H1 (cell line): ENCODE measurements at regions not wholly inside any gene's neighbourhood (a gene's known extent, or its start where the extent isn't known, plus 50 kb on each side); places are given as distances from the start of the nearest gene placed in this dataset.

Experiments
- CTCF ChIA-PET: fragments of 300-600 bp; sonication (Branson Sonifier 250); formaldehyde crosslinking; loops from one replicate; lab custom pipeline; 2021; ENCODE audit not compliant: partially characterized antibody; lab: Charles Lee
- POLR2A ChIA-PET: fragments of 300-600 bp; sonication (Branson Sonifier 250); formaldehyde crosslinking; loops from one replicate; lab custom pipeline; 2021; ENCODE audit warnings: inconsistent platforms; ENCODE audit not compliant: partially characterized antibody; lab: Charles Lee
- DNase-seq, 2 experiments: peaks; one replicate each; pipeline versions ENCODE4 v3.0.0 to v3.0.0-alpha.2; 2010 to 2022; ENCODE audit warnings: low spot score in 2 of 2, low read depth in 1 of 2, mixed read lengths in 1 of 2
- FAIRE-seq: peaks from 2 replicates; lab custom pipeline; 2011; peaks lifted over from hg19 to GRCh38; lab: Jason Lieb, UNC
- H2AFZ ChIP-seq: 2 replicates; pipeline ENCODE4 v1.8.1; 2012; ENCODE audit warnings: low read length, inconsistent platforms
- H2AK5ac ChIP-seq: 2 replicates; pipeline ENCODE4 v1.6.1; 2013; ENCODE audit warnings: low read depth, low read length
- H2BK120ac ChIP-seq: replicated peaks from 2 replicates; pipeline ENCODE3; 2013; ENCODE audit warnings: low read depth, low read length, inconsistent platforms
- H2BK12ac ChIP-seq: 2 replicates; pipeline ENCODE4 v1.6.1; 2013; ENCODE audit warnings: low read depth, low read length
- H2BK15ac ChIP-seq: 2 replicates; pipeline ENCODE4 v1.6.1; 2013; ENCODE audit warnings: low read length
- H2BK20ac ChIP-seq: 2 replicates; pipeline ENCODE4 v1.6.1; 2013; ENCODE audit warnings: low read length
- H2BK5ac ChIP-seq: 2 replicates; pipeline ENCODE4 v1.6.1; 2013; ENCODE audit warnings: low read depth, low read length
- H3K14ac ChIP-seq: 2 replicates; pipeline ENCODE4 v1.6.1; 2013; ENCODE audit warnings: inconsistent platforms; ENCODE audit not compliant: insufficient read length
- H3K18ac ChIP-seq: 2 replicates; pipeline ENCODE4 v1.6.1; 2013; ENCODE audit warnings: low read length; ENCODE audit errors: extremely low read depth
- H3K23ac ChIP-seq: 2 replicates; pipeline ENCODE4 v1.6.1; 2013; ENCODE audit warnings: inconsistent platforms; ENCODE audit not compliant: insufficient read length
- H3K23me2 ChIP-seq: 2 replicates; pipeline ENCODE4 v1.6.1; 2013; ENCODE audit warnings: low read depth, low read length
- H3K27ac ChIP-seq: 2 replicates; pipeline ENCODE4 v1.6.1; 2011; ENCODE audit warnings: low read depth, low read length, inconsistent platforms
- H3K27me3 ChIP-seq, 4 experiments: replicated peaks in 1 of 4; 1 replicate in 1 of 4; 2 replicates in 3 of 4; pipeline versions ENCODE4 v1.6.1 to v1.8.1; 2011 to 2013; ENCODE audit warnings: low read length in 3 of 4, mild to moderate bottlenecking in 3 of 4, inconsistent platforms in 2 of 4, mixed read lengths in 2 of 4, moderate library complexity in 1 of 4; ENCODE audit not compliant: control insufficient read depth in 3 of 4, insufficient read depth in 3 of 4; ENCODE audit errors: extremely low read depth in 1 of 4
- H3K36me3 ChIP-seq, 4 experiments: 2 replicates each; pipeline versions ENCODE4 v1.6.1 to v1.8.1; 2011 to 2013; ENCODE audit warnings: mild to moderate bottlenecking in 4 of 4, low read length in 3 of 4, moderate library complexity in 2 of 4, control low read depth in 1 of 4, inconsistent platforms in 1 of 4; ENCODE audit not compliant: insufficient read depth in 4 of 4, control insufficient read depth in 2 of 4
- H3K4ac ChIP-seq: replicated peaks from 2 replicates; pipeline ENCODE3; 2013; ENCODE audit warnings: low read length, low read depth, mixed read lengths, inconsistent platforms; ENCODE audit not compliant: insufficient read length
- H3K4me1 ChIP-seq, 4 experiments: replicated peaks in 1 of 4; 1 replicate in 1 of 4; 2 replicates in 3 of 4; pipeline versions ENCODE4 v1.6.1 to v1.8.1; 2011 to 2013; ENCODE audit warnings: low read length in 3 of 4, inconsistent platforms in 2 of 4, mixed read lengths in 1 of 4; ENCODE audit not compliant: insufficient read depth in 4 of 4, control insufficient read depth in 3 of 4
- H3K4me2 ChIP-seq, 2 experiments: 2 replicates each; pipeline versions ENCODE4 v1.6.1 to v1.8.1; 2011 to 2013; ENCODE audit warnings: low read depth in 2 of 2, low read length in 2 of 2, control low read depth in 1 of 2, inconsistent platforms in 1 of 2, mild to moderate bottlenecking in 1 of 2; ENCODE audit not compliant: insufficient read depth in 1 of 2
- H3K4me3 ChIP-seq, 4 experiments: fragments of 200-600, 300-600 bp in 1 of 4; sonication (generic), shearing (Covaris generic), sonication (Bioruptor Twin) in 1 of 4; 2 replicates each; pipeline versions ENCODE4 v1.5.1 to v1.8.1; 2011 to 2016; ENCODE audit warnings: low read length in 4 of 4, low read depth in 3 of 4, control low read depth in 2 of 4, inconsistent platforms in 2 of 4, mild to moderate bottlenecking in 2 of 4, mixed read lengths in 1 of 4, moderate library complexity in 1 of 4; ENCODE audit not compliant: insufficient read depth in 2 of 4; ENCODE audit errors: extremely low read depth in 1 of 4
- H3K56ac ChIP-seq: replicated peaks from 2 replicates; pipeline ENCODE3; 2013; ENCODE audit warnings: low read depth, mild to moderate bottlenecking, mixed read lengths, low read length, inconsistent platforms; ENCODE audit not compliant: insufficient read length
- H3K79me1 ChIP-seq: 2 replicates; pipeline ENCODE4 v1.6.1; 2013; ENCODE audit warnings: low read depth, low read length, control low read depth
- H3K79me2 ChIP-seq, 2 experiments: 2 replicates each; pipeline versions ENCODE4 v1.6.1 to v1.8.1; 2012 to 2013; ENCODE audit warnings: low read length in 2 of 2, mild to moderate bottlenecking in 2 of 2, inconsistent platforms in 1 of 2; ENCODE audit not compliant: insufficient read depth in 2 of 2, control insufficient read depth in 1 of 2
- H3K9ac ChIP-seq, 4 experiments: replicated peaks in 1 of 4; 1 replicate in 1 of 4; 2 replicates in 3 of 4; pipeline versions ENCODE4 v1.6.1 to v1.8.1; 2011 to 2013; ENCODE audit warnings: low read depth in 3 of 4, low read length in 3 of 4, control low read depth in 2 of 4, mild to moderate bottlenecking in 2 of 4, moderate library complexity in 2 of 4, inconsistent platforms in 1 of 4; ENCODE audit errors: extremely low read depth in 1 of 4
- H3K9me3 ChIP-seq, 2 experiments: 2 replicates each; pipeline versions ENCODE4 v1.6.1 to v1.8.1; 2012 to 2013; ENCODE audit warnings: mild to moderate bottlenecking in 2 of 2, moderate library complexity in 2 of 2, control low read depth in 1 of 2, inconsistent platforms in 1 of 2, low read depth in 1 of 2, low read length in 1 of 2, mixed read lengths in 1 of 2; ENCODE audit not compliant: insufficient read depth in 2 of 2
- H4K20me1 ChIP-seq, 2 experiments: replicated peaks in 1 of 2; 2 replicates each; pipeline versions ENCODE3 to v1.8.1; 2011 to 2013; ENCODE audit warnings: inconsistent platforms in 2 of 2, low read length in 2 of 2, mild to moderate bottlenecking in 1 of 2; ENCODE audit not compliant: insufficient read depth in 2 of 2, control insufficient read depth in 1 of 2
- H4K5ac ChIP-seq: 2 replicates; pipeline ENCODE4 v1.6.1; 2013; ENCODE audit warnings: low read length, low read depth, mixed read lengths, inconsistent platforms; ENCODE audit not compliant: insufficient read length
- H4K8ac ChIP-seq: 2 replicates; pipeline ENCODE4 v1.8.0; 2013; ENCODE audit warnings: mild to moderate bottlenecking, moderate library complexity, low read length, inconsistent platforms; ENCODE audit not compliant: insufficient read depth; ENCODE audit errors: extremely low read depth
- H4K91ac ChIP-seq: replicated peaks from 2 replicates; pipeline ENCODE3; 2013; ENCODE audit warnings: low read length, mixed read lengths, inconsistent platforms; ENCODE audit not compliant: insufficient read length
- BCL11A ChIP-seq, 2 experiments: IDR thresholded peaks; one replicate each; pipeline ENCODE4 v1.6.1; 2011; ENCODE audit warnings: low read depth in 2 of 2, low read length in 2 of 2, mild to moderate bottlenecking in 2 of 2
- CBX5 ChIP-seq: fragments of 300-800, 300-1000 bp; sonication (generic); IDR thresholded peaks from 2 replicates; pipeline ENCODE4 v1.7.1; 2016; ENCODE audit warnings: antibody characterized with exemption, low read length, low read depth
- CBX8 ChIP-seq: fragments of 300-800, 300-1000 bp; sonication (generic); IDR thresholded peaks from 2 replicates; pipeline ENCODE4 v1.7.1; 2016; ENCODE audit warnings: low read depth, low read length, borderline replicate concordance
- CEBPB ChIP-seq: IDR thresholded peaks from 2 replicates; pipeline ENCODE4 v1.6.1; 2012; ENCODE audit warnings: low read depth, low read length
- CREB1 ChIP-seq: IDR thresholded peaks from 2 replicates; pipeline ENCODE4 v1.6.1; 2012; ENCODE audit warnings: inconsistent platforms
- FOSL1 ChIP-seq: IDR thresholded peaks from 2 replicates; pipeline ENCODE4 v1.6.1; 2011; ENCODE audit warnings: mild to moderate bottlenecking, low read depth, low read length, moderate library complexity; ENCODE audit not compliant: insufficient read depth
- JUND ChIP-seq: IDR thresholded peaks from 2 replicates; pipeline ENCODE4 v1.6.1; 2011; ENCODE audit warnings: mild to moderate bottlenecking, improper control_type of control experiment, low read length
- KDM1A ChIP-seq: fragments of 200-600, 300-600 bp; sonication (generic); IDR thresholded peaks from 2 replicates; pipeline ENCODE4 v1.7.1; 2016; ENCODE audit warnings: mild to moderate bottlenecking, low read length, borderline replicate concordance
- KDM4A ChIP-seq: IDR thresholded peaks from one replicate; pipeline ENCODE4 v1.7.1; 2012; ENCODE audit warnings: low read depth, mild to moderate bottlenecking, moderate library complexity, low read length, inconsistent platforms; ENCODE audit not compliant: severe bottlenecking
- POU5F1 ChIP-seq: IDR thresholded peaks from 2 replicates; pipeline ENCODE4 v1.6.1; 2011; ENCODE audit warnings: low read depth, mild to moderate bottlenecking, low read length, moderate library complexity
- RFX5 ChIP-seq: IDR thresholded peaks from 2 replicates; pipeline ENCODE4 v1.6.1; 2011; ENCODE audit warnings: low read depth, low read length, improper control_type of control experiment, borderline replicate concordance
- TCF12 ChIP-seq: IDR thresholded peaks from 2 replicates; pipeline ENCODE4 v1.6.1; 2011; ENCODE audit warnings: low read depth, mild to moderate bottlenecking, low read length
- TF ChIP-seq, protein P1 (sequence below): IDR thresholded peaks from 2 replicates; pipeline ENCODE4 v1.6.1; 2011; ENCODE audit warnings: low read depth, mild to moderate bottlenecking, low read length; ENCODE audit not compliant: insufficient read depth
- TF ChIP-seq, protein P2 (sequence below): IDR thresholded peaks from 2 replicates; pipeline ENCODE4 v1.6.1; 2012; ENCODE audit warnings: inconsistent platforms

DNA sequence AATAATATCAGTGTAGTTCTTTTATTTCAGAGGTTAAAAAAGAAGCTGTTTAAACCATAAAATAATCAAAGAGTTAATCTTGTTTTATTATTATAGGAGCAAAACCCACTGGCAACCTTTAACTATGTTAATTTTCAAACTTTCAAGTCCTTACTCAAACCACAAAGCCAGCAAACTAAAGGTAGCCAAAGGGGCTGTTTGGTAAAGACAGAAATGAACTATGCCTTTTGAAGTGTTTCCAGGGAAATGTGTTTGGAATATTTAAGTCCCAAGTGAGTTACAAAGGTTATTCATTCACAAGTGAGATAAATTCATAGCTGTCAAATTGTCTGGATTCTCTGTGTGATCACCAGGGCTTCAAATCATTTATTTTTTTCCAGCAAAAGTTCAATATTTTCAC lies 264.7 kb downstream of the MZT1 start (continued):
- TF ChIP-seq JUND (no peak), RFX5 (no peak)

DNA sequence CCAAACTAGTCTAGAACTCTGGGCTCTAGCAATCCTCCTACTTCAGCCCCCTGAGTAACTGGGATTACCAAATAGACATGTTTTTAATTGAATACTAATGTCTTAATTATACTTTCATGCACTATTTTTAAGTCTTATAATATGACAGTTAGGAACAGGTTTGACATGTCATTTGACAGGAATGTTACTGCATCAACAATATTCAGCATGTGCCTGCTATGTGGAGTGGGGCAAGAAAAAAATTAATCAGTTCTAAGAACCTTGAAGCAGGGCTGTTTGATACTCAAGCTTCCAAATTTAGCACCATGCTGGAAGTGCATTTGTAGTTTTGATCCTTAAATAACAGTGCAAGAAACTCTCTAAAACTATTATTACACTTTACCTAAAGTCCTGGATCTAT lies 265.3 kb downstream of the MZT1 start:
- Histone ChIP-seq H3K4me3 (no peak overlapping the region), H3K4ac (no peak overlapping the region), H2BK20ac (no peak overlapping the region), H3K4me1 (peaks cover 0 to 2% (median 0%) of the 10 kb centered on the region in 4 experiments; a peak in 2 of 7 replicates), H3K23ac (no peak overlapping the region), H2BK5ac (no peak overlapping the region), H3K79me2 (no peaks in the 10 kb centered on the region), H2BK15ac (no peak overlapping the region), H3K4me2 (no peak overlapping the region), H3K14ac (no peak overlapping the region), H3K9me3 (no peaks in the 10 kb centered on the region), H2AK5ac (no peak overlapping the region), H2BK120ac (no peak overlapping the region), H3K9ac (no peak overlapping the region), H3K56ac (no peak overlapping the region), H3K18ac (no peak overlapping the region), H2AFZ (no peak overlapping the region), H3K36me3 (no peaks in the 10 kb centered on the region), H3K79me1 (no peaks in the 10 kb centered on the region), H3K23me2 (no peaks in the 10 kb centered on the region), H4K91ac (no peak overlapping the region), H3K27me3 (no peaks in the 10 kb centered on the region), H4K20me1 (no peaks in the 10 kb centered on the region), H2BK12ac (no peak overlapping the region), H4K5ac (no peak overlapping the region), H4K8ac (no peak overlapping the region), H3K27ac (no peak overlapping the region)
- ChIA-PET POLR2A (no interaction called here), CTCF (no interaction called here)
- DNase-seq = no peak
- no peak for FAIRE-seq
- TF ChIP-seq CBX5 (no peak), JUND (no peak), POU5F1 (no peak), TCF12 (no peak), CREB1 (no peak), KDM4A (no peak), FOSL1 (no peak), CBX8 (no peak), BCL11A (IDR thresholded peaks at IDR 0.05; ENCODE audit: low read depth in 2 of 2, low read length in 2 of 2) (no peak), KDM1A (no peak), CEBPB (no peak)
- TF ChIP-seq, protein P1, sequence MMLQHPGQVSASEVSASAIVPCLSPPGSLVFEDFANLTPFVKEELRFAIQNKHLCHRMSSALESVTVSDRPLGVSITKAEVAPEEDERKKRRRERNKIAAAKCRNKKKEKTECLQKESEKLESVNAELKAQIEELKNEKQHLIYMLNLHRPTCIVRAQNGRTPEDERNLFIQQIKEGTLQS = no peak
- TF ChIP-seq, protein P2, sequence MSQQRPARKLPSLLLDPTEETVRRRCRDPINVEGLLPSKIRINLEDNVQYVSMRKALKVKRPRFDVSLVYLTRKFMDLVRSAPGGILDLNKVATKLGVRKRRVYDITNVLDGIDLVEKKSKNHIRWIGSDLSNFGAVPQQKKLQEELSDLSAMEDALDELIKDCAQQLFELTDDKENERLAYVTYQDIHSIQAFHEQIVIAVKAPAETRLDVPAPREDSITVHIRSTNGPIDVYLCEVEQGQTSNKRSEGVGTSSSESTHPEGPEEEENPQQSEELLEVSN = no peak
